Right ventricle myocardium inferior (tissue), 1 donor: ENCODE measurements at regions not wholly inside any gene's neighbourhood (a gene's known extent, or its start where the extent isn't known, plus 50 kb on each side); places are given as distances from the start of the nearest gene placed in this dataset.

Experiments used
- ATAC-seq: fragments of 200-7000 bp; cut with Tn5 transposase; one replicate; pipeline ENCODE4 v1.9.1; 2020; ENCODE audit warnings: mild to moderate bottlenecking, moderate library complexity
- DNase-seq: peaks from one replicate; pipeline ENCODE4 v3.0.0; 2021; ENCODE audit errors: missing footprints
- intact Hi-C: fragments of 100-400 bp; cut with DNase I; formaldehyde crosslinking; loops from one replicate; pipeline ENCODE4 v1.11.0; 2022
- donor health status: DM: no; HTN: yes; CAD: no; lungs with severe emphysema.

DNA sequence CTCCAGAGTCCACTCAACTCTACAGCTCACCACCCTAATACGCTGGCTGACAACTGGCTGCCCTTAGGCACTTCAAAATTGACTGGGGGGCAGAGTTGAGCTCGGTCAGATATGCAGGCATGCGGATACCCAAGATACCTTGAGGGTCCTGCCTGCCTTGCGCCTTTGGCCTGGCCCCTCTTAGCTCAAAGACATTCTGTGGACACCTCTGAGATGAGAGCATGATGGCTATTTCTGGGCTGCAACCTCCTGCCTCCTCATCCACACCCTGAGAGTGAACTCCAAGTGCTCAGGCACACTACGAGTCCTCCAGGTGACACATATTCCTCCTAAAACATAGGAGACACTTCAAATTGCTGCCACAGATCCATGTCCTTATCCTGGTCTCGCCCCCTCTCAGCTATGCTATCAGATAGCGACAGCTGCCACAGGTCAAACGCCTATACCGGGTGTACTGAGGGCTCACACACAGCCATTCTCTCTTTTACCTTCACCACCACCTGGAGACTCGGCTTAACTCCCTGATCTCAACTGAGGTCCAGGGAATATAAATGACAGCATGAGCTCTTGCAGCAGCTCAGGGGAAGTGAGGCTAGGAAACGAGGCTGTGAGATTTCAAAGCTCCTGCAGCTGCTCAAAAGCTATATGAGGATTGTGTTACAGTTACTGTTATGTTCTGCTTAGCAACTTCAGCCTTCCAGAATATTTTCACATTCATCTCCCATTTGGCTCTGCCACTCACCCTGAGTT, 60.5 kb upstream of the TEX51 start:
- intact Hi-C loops: no loop called here
- ATAC-seq (no peak), DNase-seq (no peak)

DNA sequence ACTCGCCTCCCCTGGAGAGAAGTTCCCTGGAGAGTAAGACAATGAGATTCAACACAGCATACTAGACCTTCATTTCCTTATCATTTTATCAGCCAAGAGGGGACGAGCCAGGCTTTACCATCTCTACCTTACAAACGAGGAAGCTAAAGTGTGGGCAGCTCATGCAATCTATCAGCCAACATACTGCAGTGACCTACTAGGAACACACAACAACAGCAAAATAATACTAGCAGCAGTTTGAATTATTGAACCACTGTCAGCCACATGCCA, 60.0 kb upstream of the TEX51 start:
- intact Hi-C loops: no loop called here

DNA sequence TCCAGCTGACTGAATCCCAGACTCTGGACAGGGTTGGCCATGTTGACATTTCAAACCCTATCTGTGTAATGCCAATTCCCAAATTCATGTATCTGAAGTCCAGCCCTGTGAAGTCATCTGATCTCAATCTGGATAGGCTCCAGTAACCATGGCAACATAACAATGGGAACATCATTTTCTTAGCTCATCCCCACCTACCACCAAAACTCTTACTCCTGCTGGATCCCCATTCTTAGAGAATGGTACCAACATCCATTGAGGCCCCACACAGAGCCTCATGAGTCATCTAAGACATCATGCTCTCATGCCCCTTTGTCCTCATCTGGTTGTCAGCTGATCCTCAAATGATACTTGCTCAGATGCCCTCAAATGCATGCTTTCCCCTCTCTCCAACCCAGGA, 58.9 kb upstream of the TEX51 start:
- ATAC-seq (no peak), DNase-seq (no peak)
- intact Hi-C loops: no loop called here

More for the DNA sequence above, 60.0 kb upstream of the TEX51 start:
- no peak for ATAC-seq
- DNase-seq: no peak

DNA sequence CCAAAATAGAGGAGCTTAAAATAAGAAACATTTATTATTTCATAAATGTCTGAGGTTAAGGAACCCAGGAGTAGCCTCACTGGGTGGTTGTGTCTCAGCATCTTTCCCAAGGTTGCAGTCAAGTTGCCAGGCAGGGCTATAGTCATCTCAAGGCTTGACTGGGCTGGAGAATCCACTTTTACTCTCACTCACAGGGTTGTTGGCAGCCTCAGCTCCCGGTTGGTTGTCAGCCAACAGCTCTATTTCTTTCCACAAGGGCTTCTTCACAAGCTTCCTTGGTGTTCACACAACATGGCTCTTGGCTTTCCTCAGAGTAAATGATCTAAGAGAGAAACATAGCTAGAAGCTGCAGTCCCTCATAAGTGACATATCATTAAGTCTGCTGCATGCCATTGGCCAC, 55.6 kb upstream of the TEX51 start:
- no peak for DNase-seq
- ATAC-seq: no peak
- intact Hi-C loops: no loop called here

DNA sequence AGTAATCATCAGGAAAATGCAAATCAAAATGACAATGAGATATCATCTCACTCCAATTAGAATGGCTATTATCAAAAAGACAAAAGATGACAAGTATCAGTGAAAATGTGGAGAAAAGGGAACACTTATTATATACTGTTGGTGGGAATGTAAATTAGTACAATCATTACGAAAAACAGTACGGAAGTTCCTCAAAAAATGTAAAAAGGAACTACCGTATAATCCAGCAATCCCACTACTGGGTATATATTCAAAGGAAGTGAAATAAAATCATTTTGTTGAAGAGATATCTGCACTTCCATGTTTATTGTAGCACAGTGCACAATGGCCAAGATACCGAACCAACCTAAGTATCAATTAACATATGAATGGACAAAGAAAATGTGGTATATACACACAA, 52.4 kb upstream of the TEX51 start:
- intact Hi-C loops: no loop called here
- no peak for ATAC-seq

More for the DNA sequence above, 52.4 kb upstream of the TEX51 start:
- no peak for DNase-seq
